ENCODE measurements at regions not wholly inside any gene's neighbourhood (a gene's known extent, or its start where the extent isn't known, plus 50 kb on each side); places are given as distances from the start of the nearest gene placed in this dataset.

GRCh38 chr1:19536519-19536918 is 51.2 kb upstream of the CAPZB start:
- no peak for DNase-seq
- ATAC-seq (ENCODE audit: poor library complexity): no peak
- intact Hi-C loops (cut with DNase I): no loop called here

GRCh38 chr1:19535214-19535613 is 49.9 kb upstream of the CAPZB start:
- intact Hi-C loops (cut with DNase I): no loop called here
- ATAC-seq (ENCODE audit: poor library complexity): no peak
- DNase-seq: no peak
